ENCODE measurements at regions not wholly inside any gene's neighbourhood (a gene's known extent, or its start where the extent isn't known, plus 50 kb on each side); places are given as distances from the start of the nearest gene placed in this dataset.

GRCh38 chr3:44026220-44026865, 215.3 kb upstream of the TOPAZ1 start:
- no peak for DNase-seq

GRCh38 chr3:44029100-44029499, 212.6 kb upstream of the TOPAZ1 start:
- DNase-seq = no peak

GRCh38 chr3:44030285-44030684, 211.4 kb upstream of the TOPAZ1 start:
- no peak for DNase-seq

GRCh38 chr3:44030687-44031305, 210.9 kb upstream of the TOPAZ1 start:
- no peak for DNase-seq

- DNase-seq = peak; percentile 5
Measured at GRCh38 chr3:44031387-44032380, 210.0 kb upstream of the TOPAZ1 start.

- DNase-seq = no peak
Measured at GRCh38 chr3:44032487-44032886, 209.2 kb upstream of the TOPAZ1 start.

- no peak for DNase-seq
Measured at GRCh38 chr3:44033123-44033522, 208.6 kb upstream of the TOPAZ1 start.

GRCh38 chr3:44036850-44037249, 204.8 kb upstream of the TOPAZ1 start:
- DNase-seq = no peak

- no peak for DNase-seq
Measured at GRCh38 chr3:44039006-44039405, 202.7 kb upstream of the TOPAZ1 start.

- no peak for DNase-seq
Measured at GRCh38 chr3:44041726-44042125, 200.0 kb upstream of the TOPAZ1 start.

- no peak for DNase-seq
Measured at GRCh38 chr3:44042772-44043171, 198.9 kb upstream of the TOPAZ1 start.

- DNase-seq = peak; percentile 80
Measured at GRCh38 chr3:44045476-44046275, 196.0 kb upstream of the TOPAZ1 start.

GRCh38 chr3:44047796-44048195, 193.9 kb upstream of the TOPAZ1 start:
- no peak for DNase-seq

GRCh38 chr3:44048196-44048924, 193.3 kb upstream of the TOPAZ1 start:
- DNase-seq = no peak

- no peak for DNase-seq
Measured at GRCh38 chr3:44048949-44049348, 192.7 kb upstream of the TOPAZ1 start.

- no peak for DNase-seq
Measured at GRCh38 chr3:44050101-44050500, 191.6 kb upstream of the TOPAZ1 start.

GRCh38 chr3:44050867-44051266, 190.8 kb upstream of the TOPAZ1 start:
- DNase-seq = no peak

GRCh38 chr3:44055951-44056350, 185.7 kb upstream of the TOPAZ1 start:
- DNase-seq = no peak

- DNase-seq = no peak
Measured at GRCh38 chr3:44056446-44057240, 185.0 kb upstream of the TOPAZ1 start.

GRCh38 chr3:44058022-44058867, 183.4 kb upstream of the TOPAZ1 start:
- peak; percentile 26 for DNase-seq

Measured in MV-4-11 (cell line).